ENCODE measurements at regions not wholly inside any gene's neighbourhood (a gene's known extent, or its start where the extent isn't known, plus 50 kb on each side); places are given as distances from the start of the nearest gene placed in this dataset.
A peak's percentile ranks its signal among the peaks of the same experiment; 100 is the strongest.

DNA sequence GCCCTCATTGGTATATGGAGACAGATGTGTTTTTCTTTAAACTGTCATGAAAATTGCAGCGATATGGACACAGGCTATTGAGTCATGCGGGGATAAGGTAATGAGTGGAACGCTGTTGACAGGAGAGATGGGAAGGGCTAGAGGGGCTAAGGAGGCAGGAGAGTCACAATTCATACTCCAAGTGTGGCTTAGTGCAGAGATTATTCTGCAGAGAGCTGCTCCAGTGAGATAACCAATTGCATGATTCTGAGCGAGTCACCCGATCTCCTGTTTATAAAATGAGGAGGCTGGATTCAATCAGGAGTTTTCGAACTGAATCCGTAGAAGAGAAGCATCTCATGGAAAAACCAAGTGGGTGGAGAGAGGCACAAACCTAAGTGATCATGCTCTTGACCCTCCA, 106.4 kb upstream of the PLEKHG7 start:
- no peak overlapping the region for H2AFZ ChIP-seq (ENCODE audit: low read depth, low read length)
- H2BK12ac ChIP-seq (ENCODE audit: low read length in 2 of 2) = peak overlapping the region in 1 of 2 experiments; percentile 71
- H3K14ac ChIP-seq (ENCODE audit: low read length in 2 of 2) = no peak overlapping the region
- no peak overlapping the region for H3K27ac ChIP-seq (ENCODE audit: low read length, poor library complexity, severe bottlenecking)
- H4K91ac ChIP-seq (ENCODE audit: low read length) = peak overlapping the region; percentile 76
- no peak overlapping the region for H2BK5ac ChIP-seq (ENCODE audit: low read depth, low read length, poor library complexity, severe bottlenecking)
- no peaks in the 10 kb centered on the region for H3K9me3 ChIP-seq (ENCODE audit: control insufficient read depth, low read length)
- WGBS = 2% methylated on average over 5 of the region's 7 CpGs
- no peak overlapping the region for H2BK15ac ChIP-seq (ENCODE audit: low read depth, poor library complexity, severe bottlenecking)
- DNase-seq = peak; percentile 90
- no peak overlapping the region for H3K4me3 ChIP-seq (ENCODE audit: insufficient read depth in 1 of 2, low read depth in 1 of 2, low read length in 2 of 2)
- H2BK120ac ChIP-seq (ENCODE audit: low read depth, low read length) = no peak overlapping the region
- H3K27me3 ChIP-seq (ENCODE audit: control insufficient read depth in 1 of 2, insufficient read depth in 1 of 2, low read length in 2 of 2) = no peaks in the 10 kb centered on the region
- H4K8ac ChIP-seq (ENCODE audit: low read length) = no peak overlapping the region
- H3K18ac ChIP-seq (ENCODE audit: low read depth in 1 of 2, low read length in 2 of 2) = peak overlapping the region; percentile 80 to 81
- H3K4ac ChIP-seq (ENCODE audit: low read depth in 1 of 2, low read length in 2 of 2) = peak overlapping the region in 1 of 2 experiments; percentile 59
- no peak overlapping the region for H2AK5ac ChIP-seq (ENCODE audit: low read length, severe bottlenecking)
- H3K36me3 ChIP-seq (ENCODE audit: control insufficient read depth in 1 of 2, insufficient read depth in 2 of 2, low read depth in 1 of 2, low read length in 2 of 2) = no peaks in the 10 kb centered on the region
- H3K4me1 ChIP-seq (ENCODE audit: control insufficient read depth, insufficient read depth, low read depth, low read length) = peaks cover 6% of the 10 kb centered on the region
- H3K79me1 ChIP-seq (replicated peaks; ENCODE audit: low read length, poor library complexity, severe bottlenecking) = no peaks in the 10 kb centered on the region
- H3K23ac ChIP-seq (ENCODE audit: low read length in 2 of 2) = no peak overlapping the region
- H3K4me2 ChIP-seq (ENCODE audit: low read length, poor library complexity, severe bottlenecking) = no peak overlapping the region
- no peak overlapping the region for H3K9ac ChIP-seq (ENCODE audit: low read length)

DNA sequence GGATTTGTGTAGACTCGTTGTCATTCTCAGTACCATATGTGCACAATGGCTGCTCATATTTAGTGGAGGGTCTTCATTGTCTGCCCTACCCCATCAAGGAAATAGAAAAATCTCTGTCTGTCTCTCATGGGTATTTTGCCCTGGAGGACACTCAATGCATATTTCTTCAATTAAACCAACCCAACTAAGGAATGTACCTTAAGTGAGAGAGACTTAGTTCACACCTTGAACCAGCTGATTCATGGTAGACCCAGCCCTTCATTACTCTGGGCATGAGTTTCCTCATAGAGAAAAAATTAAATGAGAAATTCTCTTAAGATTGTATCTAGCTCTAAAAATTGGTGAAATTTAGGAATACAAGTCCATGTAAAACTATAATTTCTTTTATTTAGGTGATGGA, 107.1 kb upstream of the PLEKHG7 start:
- H2BK120ac ChIP-seq (ENCODE audit: low read depth, low read length) = no peak overlapping the region
- no peak overlapping the region for H2AK5ac ChIP-seq (ENCODE audit: low read length, severe bottlenecking)
- no peak for DNase-seq
- WGBS = 100% methylated on average over 1 of the region's 1 CpG
- H3K18ac ChIP-seq (ENCODE audit: low read depth in 1 of 2, low read length in 2 of 2) = no peak overlapping the region
- H4K8ac ChIP-seq (ENCODE audit: low read length) = no peak overlapping the region
- H3K4me3 ChIP-seq (ENCODE audit: insufficient read depth in 1 of 2, low read depth in 1 of 2, low read length in 2 of 2) = no peak overlapping the region
- H3K36me3 ChIP-seq (ENCODE audit: control insufficient read depth in 1 of 2, insufficient read depth in 2 of 2, low read depth in 1 of 2, low read length in 2 of 2) = no peaks in the 10 kb centered on the region
- H3K4me2 ChIP-seq (ENCODE audit: low read length, poor library complexity, severe bottlenecking) = no peak overlapping the region
- H2BK12ac ChIP-seq (ENCODE audit: low read length in 2 of 2) = no peak overlapping the region
- peak overlapping the region in 1 of 2 experiments; percentile 33 for H3K4ac ChIP-seq (ENCODE audit: low read depth in 1 of 2, low read length in 2 of 2)
- no peak overlapping the region for H3K23ac ChIP-seq (ENCODE audit: low read length in 2 of 2)
- H3K9me3 ChIP-seq (ENCODE audit: control insufficient read depth, low read length) = no peaks in the 10 kb centered on the region
- no peak overlapping the region for H2BK15ac ChIP-seq (ENCODE audit: low read depth, poor library complexity, severe bottlenecking)
- H3K27ac ChIP-seq (ENCODE audit: low read length, poor library complexity, severe bottlenecking) = no peak overlapping the region
- no peaks in the 10 kb centered on the region for H3K27me3 ChIP-seq (ENCODE audit: control insufficient read depth in 1 of 2, insufficient read depth in 1 of 2, low read length in 2 of 2)
- H3K9ac ChIP-seq (ENCODE audit: low read length) = no peak overlapping the region
- H3K14ac ChIP-seq (ENCODE audit: low read length in 2 of 2) = no peak overlapping the region
- no peak overlapping the region for H2AFZ ChIP-seq (ENCODE audit: low read depth, low read length)
- H2BK5ac ChIP-seq (ENCODE audit: low read depth, low read length, poor library complexity, severe bottlenecking) = no peak overlapping the region
- peaks cover 6% of the 10 kb centered on the region for H3K4me1 ChIP-seq (ENCODE audit: control insufficient read depth, insufficient read depth, low read depth, low read length)
- no peaks in the 10 kb centered on the region for H3K79me1 ChIP-seq (replicated peaks; ENCODE audit: low read length, poor library complexity, severe bottlenecking)
- H4K91ac ChIP-seq (ENCODE audit: low read length) = no peak overlapping the region

DNA sequence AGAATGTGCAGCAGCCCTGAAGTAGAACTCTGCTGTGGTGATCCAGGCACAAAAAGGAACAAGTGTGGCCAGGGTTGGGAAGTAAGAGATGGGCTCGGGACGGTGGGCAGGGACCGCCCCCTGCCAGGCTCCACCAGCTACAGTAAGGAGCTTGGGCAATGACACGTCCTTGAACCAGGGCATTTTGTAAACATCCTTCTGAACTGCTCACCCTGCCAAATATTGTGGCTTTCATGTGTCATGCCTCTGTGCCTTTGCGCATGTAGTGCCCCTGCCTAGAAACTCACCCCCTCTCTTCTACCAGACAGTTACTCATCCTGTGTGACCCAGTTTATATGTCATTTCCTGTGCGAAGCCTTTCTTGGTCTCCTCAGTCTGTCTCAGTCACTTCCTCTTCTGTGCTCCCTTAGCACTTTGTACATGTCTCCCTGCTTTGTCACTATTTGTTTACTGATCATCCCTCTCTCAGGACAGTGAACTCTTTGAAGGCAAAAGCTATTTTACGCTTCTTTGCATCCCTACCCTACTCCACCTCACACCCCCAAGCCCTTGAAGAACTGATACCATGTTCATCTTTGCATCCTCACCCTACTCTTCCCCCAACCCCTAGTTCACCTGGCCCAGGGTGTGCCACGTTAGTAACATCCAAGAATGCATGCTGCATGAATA, 108.9 kb upstream of the PLEKHG7 start:
- WGBS = 10% methylated on average over 8 of the region's 8 CpGs
- peak overlapping the region; percentile 85 for H4K8ac ChIP-seq (ENCODE audit: low read length)
- no peaks in the 10 kb centered on the region for H3K79me1 ChIP-seq (replicated peaks; ENCODE audit: low read length, poor library complexity, severe bottlenecking)
- peak overlapping the region; percentile 82 for H2BK15ac ChIP-seq (ENCODE audit: low read depth, poor library complexity, severe bottlenecking)
- peak overlapping the region; percentile 25 to 86 for H3K4ac ChIP-seq (ENCODE audit: low read depth in 1 of 2, low read length in 2 of 2)
- no peak overlapping the region for H3K4me3 ChIP-seq (ENCODE audit: insufficient read depth in 1 of 2, low read depth in 1 of 2, low read length in 2 of 2)
- H3K27ac ChIP-seq (ENCODE audit: low read length, poor library complexity, severe bottlenecking) = no peak overlapping the region
- no peak overlapping the region for H3K9ac ChIP-seq (ENCODE audit: low read length)
- no peak overlapping the region for H3K23ac ChIP-seq (ENCODE audit: low read length in 2 of 2)
- H2BK5ac ChIP-seq (ENCODE audit: low read depth, low read length, poor library complexity, severe bottlenecking) = no peak overlapping the region
- H2BK120ac ChIP-seq (ENCODE audit: low read depth, low read length) = peak overlapping the region; percentile 56
- DNase-seq = peak; percentile 99
- peak overlapping the region; percentile 70 for H4K91ac ChIP-seq (ENCODE audit: low read length)
- no peaks in the 10 kb centered on the region for H3K36me3 ChIP-seq (ENCODE audit: control insufficient read depth in 1 of 2, insufficient read depth in 2 of 2, low read depth in 1 of 2, low read length in 2 of 2)
- H3K4me2 ChIP-seq (ENCODE audit: low read length, poor library complexity, severe bottlenecking) = no peak overlapping the region
- H3K4me1 ChIP-seq (ENCODE audit: control insufficient read depth, insufficient read depth, low read depth, low read length) = peaks cover 6% of the 10 kb centered on the region
- H3K18ac ChIP-seq (ENCODE audit: low read depth in 1 of 2, low read length in 2 of 2) = peak overlapping the region; percentile 84 to 86
- H3K27me3 ChIP-seq (ENCODE audit: control insufficient read depth in 1 of 2, insufficient read depth in 1 of 2, low read length in 2 of 2) = no peaks in the 10 kb centered on the region
- peak overlapping the region; percentile 57 for H2AFZ ChIP-seq (ENCODE audit: low read depth, low read length)
- no peak overlapping the region for H3K14ac ChIP-seq (ENCODE audit: low read length in 2 of 2)
- H2BK12ac ChIP-seq (ENCODE audit: low read length in 2 of 2) = peak overlapping the region; percentile 79 to 92
- H3K9me3 ChIP-seq (ENCODE audit: control insufficient read depth, low read length) = no peaks in the 10 kb centered on the region
- H2AK5ac ChIP-seq (ENCODE audit: low read length, severe bottlenecking) = no peak overlapping the region

DNA sequence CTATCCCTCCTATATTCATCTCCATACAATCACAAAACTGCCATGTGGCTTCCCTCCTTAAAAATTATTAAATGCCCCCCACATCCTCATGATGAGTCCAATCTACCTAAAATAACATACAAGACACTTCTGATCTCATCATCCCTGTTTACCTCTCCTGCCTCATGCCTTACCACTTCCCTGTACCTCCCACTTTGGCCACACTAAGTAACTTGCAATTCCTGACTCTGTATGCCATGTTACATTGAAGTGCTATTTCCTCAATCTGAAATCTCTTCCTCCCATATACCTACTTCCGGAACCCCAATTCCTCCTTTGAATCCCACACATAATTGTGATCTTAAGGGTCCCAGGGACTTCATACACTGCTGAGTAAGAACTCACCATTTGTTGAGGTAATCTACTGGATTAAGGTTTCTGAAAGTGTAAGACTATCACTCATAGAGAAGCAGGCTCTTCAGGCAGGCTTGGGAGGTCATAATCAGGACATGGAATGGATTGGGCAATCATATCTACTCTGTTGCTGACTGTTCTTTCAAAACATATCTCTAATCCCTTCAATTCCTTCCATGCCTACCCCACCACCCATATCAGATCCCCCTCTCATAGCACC, 117.6 kb upstream of the PLEKHG7 start:
- Histone ChIP-seq H3K4me2 (ENCODE audit: low read length, poor library complexity, severe bottlenecking) (no peak overlapping the region), H2AK5ac (ENCODE audit: low read length, severe bottlenecking) (no peak overlapping the region), H3K9me3 (ENCODE audit: control insufficient read depth, low read length) (peaks cover 3% of the 10 kb centered on the region), H3K4me1 (ENCODE audit: control insufficient read depth, insufficient read depth, low read depth, low read length) (no peaks in the 10 kb centered on the region), H3K36me3 (ENCODE audit: control insufficient read depth in 1 of 2, insufficient read depth in 2 of 2, low read depth in 1 of 2, low read length in 2 of 2) (no peaks in the 10 kb centered on the region), H3K9ac (ENCODE audit: low read length) (no peak overlapping the region), H2BK12ac (ENCODE audit: low read length in 2 of 2) (no peak overlapping the region), H3K4me3 (ENCODE audit: insufficient read depth in 1 of 2, low read depth in 1 of 2, low read length in 2 of 2) (no peak overlapping the region), H2BK5ac (ENCODE audit: low read depth, low read length, poor library complexity, severe bottlenecking) (no peak overlapping the region), H4K91ac (ENCODE audit: low read length) (no peak overlapping the region), H3K14ac (ENCODE audit: low read length in 2 of 2) (no peak overlapping the region), H2BK120ac (ENCODE audit: low read depth, low read length) (no peak overlapping the region), H3K27me3 (ENCODE audit: control insufficient read depth in 1 of 2, insufficient read depth in 1 of 2, low read length in 2 of 2) (no peaks in the 10 kb centered on the region), H4K8ac (ENCODE audit: low read length) (no peak overlapping the region), H3K79me1 (replicated peaks; ENCODE audit: low read length, poor library complexity, severe bottlenecking) (no peaks in the 10 kb centered on the region), H2BK15ac (ENCODE audit: low read depth, poor library complexity, severe bottlenecking) (no peak overlapping the region), H3K4ac (ENCODE audit: low read depth in 1 of 2, low read length in 2 of 2) (no peak overlapping the region), H3K18ac (ENCODE audit: low read depth in 1 of 2, low read length in 2 of 2) (no peak overlapping the region), H3K27ac (ENCODE audit: low read length, poor library complexity, severe bottlenecking) (no peak overlapping the region), H2AFZ (ENCODE audit: low read depth, low read length) (no peak overlapping the region), H3K23ac (ENCODE audit: low read length in 2 of 2) (no peak overlapping the region)
- no peak for DNase-seq
- no CpG with 5 or more reads among the region's 1 CpG for WGBS

Data from mesenchymal stem cell (in vitro differentiated cells and primary cell).